Stimulated activated CD4-positive, alpha-beta T cell treated with anti-CD3 and anti-CD28 coated beads, Interleukin-4, amount 100 ng/mL, for 24 hours (primary cell): ENCODE measurements at regions not wholly inside any gene's neighbourhood (a gene's known extent, or its start where the extent isn't known, plus 50 kb on each side); places are given as distances from the start of the nearest gene placed in this dataset.

Source experiments
- DNase-seq: peaks from one replicate; pipeline ENCODE4 v3.0.0-alpha.2; 2020

- DNase-seq: no peak
These were observed 207.9 kb upstream of the SALL3 start for GRCh38 chr18:78771496-78772359.

- no peak for DNase-seq
These were observed 207.0 kb upstream of the SALL3 start for GRCh38 chr18:78772360-78773302.

GRCh38 chr18:78773303-78773755 is 206.3 kb upstream of the SALL3 start:
- no peak for DNase-seq

- DNase-seq: no peak
These were observed 205.8 kb upstream of the SALL3 start for GRCh38 chr18:78773819-78774218.

GRCh38 chr18:78774741-78775141 is 204.9 kb upstream of the SALL3 start:
- no peak for DNase-seq

- no peak for DNase-seq
These were observed 203.5 kb upstream of the SALL3 start for GRCh38 chr18:78776151-78776550.

- no peak for DNase-seq
These were observed 202.8 kb upstream of the SALL3 start for GRCh38 chr18:78776706-78777285.

GRCh38 chr18:78777992-78778391 is 201.6 kb upstream of the SALL3 start:
- no peak for DNase-seq

GRCh38 chr18:78778651-78779050 is 201.0 kb upstream of the SALL3 start:
- no peak for DNase-seq

GRCh38 chr18:78779996-78780718 is 199.5 kb upstream of the SALL3 start:
- no peak for DNase-seq

- no peak for DNase-seq
These were observed 198.7 kb upstream of the SALL3 start for GRCh38 chr18:78780719-78781600.

GRCh38 chr18:78781601-78781960 is 198.0 kb upstream of the SALL3 start:
- DNase-seq: no peak

GRCh38 chr18:78782951-78783563 is 196.6 kb upstream of the SALL3 start:
- no peak for DNase-seq

GRCh38 chr18:78783564-78783960 is 196.1 kb upstream of the SALL3 start:
- no peak for DNase-seq

GRCh38 chr18:78784861-78785260 is 194.8 kb upstream of the SALL3 start:
- DNase-seq: no peak

- no peak for DNase-seq
These were observed 193.9 kb upstream of the SALL3 start for GRCh38 chr18:78785706-78786105.

GRCh38 chr18:78786776-78787175 is 192.8 kb upstream of the SALL3 start:
- no peak for DNase-seq

GRCh38 chr18:78787751-78788150 is 191.9 kb upstream of the SALL3 start:
- no peak for DNase-seq

GRCh38 chr18:78788161-78788560 is 191.5 kb upstream of the SALL3 start:
- no peak for DNase-seq

- no peak for DNase-seq
These were observed 189.8 kb upstream of the SALL3 start for GRCh38 chr18:78789850-78790249.

GRCh38 chr18:78790511-78790910 is 189.1 kb upstream of the SALL3 start:
- DNase-seq: no peak
